Coronary artery (tissue), 2 donors: ENCODE measurements at regions not wholly inside any gene's neighbourhood (a gene's known extent, or its start where the extent isn't known, plus 50 kb on each side); places are given as distances from the start of the nearest gene placed in this dataset.

Experiments used
- DNase-seq: peaks from one replicate; pipeline ENCODE4 v3.0.0-alpha.2; 2017; ENCODE audit warnings: low spot score
- H3K27ac ChIP-seq, 2 donors: fragments of 200-600 bp; sonication (generic); one replicate each; pipeline ENCODE4 v1.5.1; 2016 to 2019
- H3K4me3 ChIP-seq: fragments of 200-600 bp; sonication (generic); 2 replicates; pipeline ENCODE4 v1.5.1; 2016; ENCODE audit warnings: mild to moderate bottlenecking, moderate library complexity
- TF ChIP-seq, protein P1 (sequence below): fragments of 200-600 bp; sonication (generic); IDR thresholded peaks from one replicate; pipeline ENCODE4 v1.5.1; 2019; ENCODE audit warnings: antibody characterized with exemption

DNA sequence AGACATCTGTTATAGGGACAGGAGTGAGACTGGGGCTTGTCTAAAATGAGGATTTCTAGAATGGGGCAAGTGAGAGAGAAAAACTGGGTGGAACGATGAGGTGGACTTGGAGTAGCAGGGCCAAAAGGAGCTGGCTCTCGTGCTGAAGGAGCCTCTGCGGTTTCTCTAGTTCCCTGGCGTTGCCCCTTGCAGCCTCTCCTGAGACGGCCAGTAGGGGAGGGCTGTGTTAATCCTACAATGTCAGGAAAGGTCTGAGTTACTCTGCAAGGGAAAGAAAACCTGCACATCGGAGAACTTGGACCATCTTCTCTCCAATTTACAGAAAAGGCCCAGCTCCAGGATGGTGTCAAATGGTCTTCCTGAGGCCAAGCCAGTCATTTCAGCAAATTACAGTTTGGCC lies 963.8 kb upstream of the FLRT2 start:
- no peak for DNase-seq
- no peak overlapping the region for H3K4me3 ChIP-seq
- H3K27ac ChIP-seq: no peak overlapping the region
- TF ChIP-seq, protein P1, sequence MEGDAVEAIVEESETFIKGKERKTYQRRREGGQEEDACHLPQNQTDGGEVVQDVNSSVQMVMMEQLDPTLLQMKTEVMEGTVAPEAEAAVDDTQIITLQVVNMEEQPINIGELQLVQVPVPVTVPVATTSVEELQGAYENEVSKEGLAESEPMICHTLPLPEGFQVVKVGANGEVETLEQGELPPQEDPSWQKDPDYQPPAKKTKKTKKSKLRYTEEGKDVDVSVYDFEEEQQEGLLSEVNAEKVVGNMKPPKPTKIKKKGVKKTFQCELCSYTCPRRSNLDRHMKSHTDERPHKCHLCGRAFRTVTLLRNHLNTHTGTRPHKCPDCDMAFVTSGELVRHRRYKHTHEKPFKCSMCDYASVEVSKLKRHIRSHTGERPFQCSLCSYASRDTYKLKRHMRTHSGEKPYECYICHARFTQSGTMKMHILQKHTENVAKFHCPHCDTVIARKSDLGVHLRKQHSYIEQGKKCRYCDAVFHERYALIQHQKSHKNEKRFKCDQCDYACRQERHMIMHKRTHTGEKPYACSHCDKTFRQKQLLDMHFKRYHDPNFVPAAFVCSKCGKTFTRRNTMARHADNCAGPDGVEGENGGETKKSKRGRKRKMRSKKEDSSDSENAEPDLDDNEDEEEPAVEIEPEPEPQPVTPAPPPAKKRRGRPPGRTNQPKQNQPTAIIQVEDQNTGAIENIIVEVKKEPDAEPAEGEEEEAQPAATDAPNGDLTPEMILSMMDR: no peak

DNA sequence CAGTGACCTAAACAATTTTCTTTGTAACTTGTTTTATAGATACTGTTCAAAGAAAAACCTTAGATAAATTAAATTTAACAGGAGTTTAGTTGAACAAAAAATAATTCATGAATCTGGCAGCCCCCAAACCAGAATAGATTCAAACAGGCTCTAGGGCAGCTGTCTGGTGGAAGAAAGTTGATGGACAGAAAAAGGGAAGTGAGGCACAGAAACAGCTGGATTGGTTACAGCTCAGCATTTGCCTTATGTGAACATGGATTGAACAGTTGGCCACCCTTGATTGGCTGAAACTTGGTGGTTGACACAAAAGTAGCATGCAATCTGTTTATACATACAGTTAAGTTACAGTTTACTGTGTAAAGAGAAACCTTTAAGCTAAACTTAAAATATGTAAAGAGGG lies 954.3 kb upstream of the FLRT2 start:
- no peak overlapping the region for H3K27ac ChIP-seq
- TF ChIP-seq, protein P1: no peak
- no peak for DNase-seq
- no peak overlapping the region for H3K4me3 ChIP-seq

DNA sequence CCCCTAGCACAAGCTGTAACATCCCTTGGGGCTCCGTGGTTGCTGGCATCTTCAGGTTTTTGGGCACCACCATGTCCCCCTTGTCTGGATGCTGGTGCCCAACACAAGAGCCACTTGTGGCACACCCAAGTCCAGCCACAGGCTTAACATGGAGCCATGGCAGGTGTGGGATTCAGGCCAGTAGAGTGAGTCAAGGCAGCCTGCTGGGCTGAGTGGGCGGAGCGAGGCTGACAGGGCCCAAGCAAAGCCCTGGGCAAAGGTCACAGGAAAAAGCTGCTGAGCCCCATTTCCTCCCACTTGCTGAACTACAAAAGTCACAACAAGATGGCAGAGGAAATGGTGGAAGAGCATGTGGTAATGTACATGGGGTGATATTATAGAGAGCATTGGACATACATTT lies 950.7 kb upstream of the FLRT2 start:
- Histone ChIP-seq H3K27ac (no peak overlapping the region), H3K4me3 (no peak overlapping the region)
- DNase-seq: no peak
- TF ChIP-seq, protein P1: no peak

DNA sequence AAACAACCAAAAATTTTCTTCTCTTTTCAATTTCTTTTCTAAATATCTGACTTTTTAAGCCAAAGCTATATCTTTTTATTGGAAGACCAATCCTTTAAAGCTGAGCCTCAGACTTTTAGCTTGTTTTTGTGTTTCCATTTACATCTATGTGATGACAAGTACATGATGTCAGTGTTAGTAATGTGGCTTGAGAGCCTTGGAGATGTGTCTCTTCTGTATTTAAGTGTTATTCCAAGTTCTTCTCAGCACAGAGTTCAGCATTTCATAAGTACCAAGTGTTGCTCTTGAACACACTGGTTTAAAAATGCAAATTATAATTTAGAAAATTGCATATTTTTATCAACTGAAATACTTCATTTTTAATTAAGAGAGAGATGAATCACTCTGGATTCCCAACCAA lies 948.9 kb upstream of the FLRT2 start:
- no peak overlapping the region for H3K4me3 ChIP-seq
- TF ChIP-seq, protein P1: no peak

DNA sequence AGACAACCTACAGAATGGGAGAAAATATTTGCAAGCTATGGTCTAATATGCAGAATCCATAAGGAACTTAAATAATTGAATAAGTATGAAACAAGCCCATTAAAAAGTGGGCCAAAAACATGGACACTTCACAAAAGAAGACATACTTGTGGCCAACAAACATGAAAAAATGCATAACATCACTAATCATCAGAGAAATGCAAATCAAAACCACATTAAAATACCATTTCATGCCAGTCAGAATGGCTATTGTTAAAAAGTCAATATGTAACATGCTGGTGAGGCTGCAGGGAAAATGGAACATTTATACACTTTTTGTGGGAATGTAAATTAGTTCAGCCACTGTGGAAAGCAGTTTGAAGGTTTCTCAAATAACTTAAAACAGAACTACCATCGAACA lies 945.4 kb upstream of the FLRT2 start:
- no peak for DNase-seq
- no peak overlapping the region for H3K4me3 ChIP-seq
- TF ChIP-seq, protein P1: no peak
- no peak overlapping the region for H3K27ac ChIP-seq

More for the DNA sequence above, 948.9 kb upstream of the FLRT2 start:
- H3K27ac ChIP-seq: no peak overlapping the region
- DNase-seq: no peak

DNA sequence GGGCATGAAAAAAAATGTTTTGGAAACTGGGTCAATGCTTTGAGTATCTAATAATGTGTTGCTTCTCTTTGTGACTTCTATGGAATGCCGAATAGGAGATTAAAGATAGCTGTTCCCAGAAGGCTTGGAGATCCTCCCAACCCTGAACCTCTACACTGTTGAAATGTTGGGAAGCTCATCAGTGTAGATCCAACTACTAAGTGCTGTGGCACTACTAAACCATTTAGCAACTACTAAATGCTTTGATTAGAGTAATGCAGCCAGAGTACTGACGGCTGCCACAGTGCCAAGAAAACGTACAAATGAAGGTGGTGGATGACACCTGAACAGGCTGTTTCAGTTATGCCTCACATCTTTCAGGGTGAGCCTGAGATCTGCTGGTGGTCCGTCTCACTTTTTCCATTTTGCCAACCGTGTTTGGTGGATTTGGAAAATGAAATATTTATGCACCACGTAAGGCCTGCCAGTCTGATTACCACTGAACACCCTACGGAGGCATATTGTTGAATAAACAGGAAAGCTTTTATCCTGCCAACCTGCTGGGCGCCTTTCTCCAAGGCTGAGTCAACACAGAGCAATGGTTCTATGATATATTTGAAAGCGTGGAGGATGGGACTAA lies 938.0 kb upstream of the FLRT2 start:
- no peak overlapping the region for H3K27ac ChIP-seq
- H3K4me3 ChIP-seq: no peak overlapping the region
- TF ChIP-seq, protein P1: no peak

DNA sequence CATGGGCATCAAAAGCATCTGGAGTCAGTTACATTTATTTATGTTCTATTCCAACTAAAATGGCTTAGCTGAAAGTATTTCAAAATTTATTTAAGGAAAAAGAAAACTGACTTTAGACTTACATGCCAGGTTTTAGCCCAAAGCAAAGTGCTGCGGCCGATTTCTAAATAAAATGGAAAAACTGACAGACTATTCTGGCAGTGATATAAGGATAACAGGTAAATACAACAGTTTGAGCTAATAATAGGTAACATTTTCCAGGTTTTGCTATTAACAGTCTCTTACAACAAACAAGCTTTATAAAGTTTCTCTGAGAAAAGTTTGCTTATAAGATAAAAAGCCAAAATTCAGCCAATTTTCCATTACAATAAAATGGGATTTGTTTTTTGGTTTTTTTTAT lies 937.2 kb upstream of the FLRT2 start:
- no peak for DNase-seq
- TF ChIP-seq, protein P1: no peak
- Histone ChIP-seq H3K27ac (no peak overlapping the region), H3K4me3 (no peak overlapping the region)

More for the DNA sequence above, 938.0 kb upstream of the FLRT2 start:
- no peak for DNase-seq
